Testis (tissue), 2 donors: ENCODE measurements at regions not wholly inside any gene's neighbourhood (a gene's known extent, or its start where the extent isn't known, plus 50 kb on each side); places are given as distances from the start of the nearest gene placed in this dataset.

Source experiments
- DNase-seq: peaks from one replicate; pipeline ENCODE4 v3.0.0-alpha.2; 2019
- H3K27ac ChIP-seq, 2 donors: fragments of 200-600 bp; sonication (generic); one replicate each; pipeline ENCODE4 v1.5.1; 2019
- H3K27me3 ChIP-seq: fragments of 200-600 bp; sonication (generic); one replicate; pipeline ENCODE4 v1.5.1; 2019
- H3K36me3 ChIP-seq: fragments of 200-600 bp; sonication (generic); one replicate; pipeline ENCODE4 v1.5.1; 2017; ENCODE audit warnings: low read depth; ENCODE audit errors: missing control alignments
- H3K4me1 ChIP-seq: fragments of 200-600 bp; sonication (generic); one replicate; pipeline ENCODE4 v1.5.1; 2019
- H3K4me3 ChIP-seq, 2 donors: fragments of 200-600 bp; sonication (generic); one replicate each; pipeline ENCODE4 v1.5.1; 2017 to 2019
- H3K9me3 ChIP-seq: fragments of 200-600 bp; sonication (generic); one replicate; pipeline ENCODE4 v1.5.1; 2017
- CTCF ChIP-seq, 3 experiments: fragments of 450-650 bp in 2 of 3; fragments of 200-600 bp in 1 of 3; sonication (generic) in 1 of 3; IDR thresholded peaks; one replicate each; pipeline ENCODE4 v1.5.1; 2016 to 2019; ENCODE audit warnings: antibody characterized with exemption in 3 of 3, mild to moderate bottlenecking in 2 of 3, moderate library complexity in 1 of 3
- POLR2A ChIP-seq: fragments of 450-650 bp; IDR thresholded peaks from one replicate; pipeline ENCODE4 v1.6.1; 2017; ENCODE audit warnings: antibody characterized with exemption, mild to moderate bottlenecking, moderate library complexity
- WGBS, 2 donors: methylation state at CpG; one replicate each; pipeline ENCODE4 v1.1.5; 2018; 5-methylcytosine and 5-hydroxymethylcytosine counted together
- intact Hi-C: fragments of 100-400 bp; cut with DNase I; formaldehyde crosslinking; loops from one replicate; pipeline ENCODE4 v1.15.1; 2023; ENCODE audit warnings: low total_unique reads

- H3K36me3 ChIP-seq: no peaks in the 10 kb centered on the region
- no peaks in the 10 kb centered on the region for H3K9me3 ChIP-seq
- no peak overlapping the region for H3K27ac ChIP-seq
Measured at GRCh38 chr11:108994887-108995286, 330.0 kb downstream of the DDX10 start.

GRCh38 chr11:108997826-108998225 is 333.0 kb downstream of the DDX10 start:
- no peak overlapping the region for H3K4me3 ChIP-seq
- H3K27ac ChIP-seq: no peak overlapping the region
- H3K9me3 ChIP-seq: no peaks in the 10 kb centered on the region
- TF ChIP-seq CTCF (IDR thresholded peaks at IDR 0.05) (no peak), POLR2A (no peak)
- H3K27me3 ChIP-seq: no peaks in the 10 kb centered on the region
- peaks cover 3% of the 10 kb centered on the region for H3K4me1 ChIP-seq
- H3K36me3 ChIP-seq: no peaks in the 10 kb centered on the region
- DNase-seq: no peak
- intact Hi-C loops: no loop called here

More at GRCh38 chr11:108994887-108995286, 330.0 kb downstream of the DDX10 start:
- TF ChIP-seq CTCF (IDR thresholded peaks at IDR 0.05) (no peak), POLR2A (no peak)
- no peak for DNase-seq
- Histone ChIP-seq H3K4me3 (no peak overlapping the region), H3K27me3 (no peaks in the 10 kb centered on the region), H3K4me1 (peaks cover 11% of the 10 kb centered on the region)
- 68 to 89% methylated on average over 1 of the region's 1 CpG for WGBS, 2 donors
- intact Hi-C loops: no loop called here

- no peak for TF ChIP-seq CTCF (IDR thresholded peaks at IDR 0.05)
- TF ChIP-seq POLR2A: no peak
- H3K4me1 ChIP-seq: no peaks in the 10 kb centered on the region
- 76 to 83% methylated on average over 1 of the region's 1 CpG for WGBS, 2 donors
- H3K27me3 ChIP-seq: no peaks in the 10 kb centered on the region
- H3K27ac ChIP-seq: no peak overlapping the region
- no peak overlapping the region for H3K4me3 ChIP-seq
- intact Hi-C loops: no loop called here
- DNase-seq: no peak
- H3K36me3 ChIP-seq: no peaks in the 10 kb centered on the region
- no peaks in the 10 kb centered on the region for H3K9me3 ChIP-seq
Measured at GRCh38 chr11:109000531-109000930, 335.7 kb downstream of the DDX10 start.

GRCh38 chr11:109001585-109001984 is 336.7 kb downstream of the DDX10 start:
- no peak for DNase-seq
- Histone ChIP-seq H3K9me3 (no peaks in the 10 kb centered on the region), H3K36me3 (no peaks in the 10 kb centered on the region), H3K27ac (no peak overlapping the region), H3K4me3 (no peak overlapping the region), H3K27me3 (no peaks in the 10 kb centered on the region), H3K4me1 (no peaks in the 10 kb centered on the region)
- intact Hi-C loops: no loop called here
- no peak for TF ChIP-seq POLR2A
- no peak for TF ChIP-seq CTCF (IDR thresholded peaks at IDR 0.05)

GRCh38 chr11:109012991-109013390 is 348.1 kb downstream of the DDX10 start:
- no peak for TF ChIP-seq POLR2A
- TF ChIP-seq CTCF (IDR thresholded peaks at IDR 0.05): no peak
- no peaks in the 10 kb centered on the region for H3K36me3 ChIP-seq
- no peak for DNase-seq
- 87 to 92% methylated on average over 4 of the region's 4 CpGs for WGBS, 2 donors
- H3K27me3 ChIP-seq: no peaks in the 10 kb centered on the region
- no peak overlapping the region for H3K27ac ChIP-seq
- intact Hi-C loops: no loop called here
- H3K9me3 ChIP-seq: no peaks in the 10 kb centered on the region
- H3K4me1 ChIP-seq: no peaks in the 10 kb centered on the region
- no peak overlapping the region for H3K4me3 ChIP-seq
